ENCODE measurements at regions not wholly inside any gene's neighbourhood (a gene's known extent, or its start where the extent isn't known, plus 50 kb on each side); places are given as distances from the start of the nearest gene placed in this dataset.
"Not testable (repeated sequence)": the region's sequence is repeated elsewhere in the genome, so short reads cannot be mapped to it uniquely, and the experiment has no call there.

- no peak for DNase-seq (ENCODE audit: low read depth)
Measured at GRCh38 chr17:83018658-83019193, 60.7 kb upstream of the METRNL start.

GRCh38 chr17:83019376-83019775 is 60.0 kb upstream of the METRNL start:
- DNase-seq (ENCODE audit: low read depth), result no peak

GRCh38 chr17:83024218-83024971 is 55.0 kb upstream of the METRNL start:
- no peak for DNase-seq (ENCODE audit: low read depth)

DNA sequence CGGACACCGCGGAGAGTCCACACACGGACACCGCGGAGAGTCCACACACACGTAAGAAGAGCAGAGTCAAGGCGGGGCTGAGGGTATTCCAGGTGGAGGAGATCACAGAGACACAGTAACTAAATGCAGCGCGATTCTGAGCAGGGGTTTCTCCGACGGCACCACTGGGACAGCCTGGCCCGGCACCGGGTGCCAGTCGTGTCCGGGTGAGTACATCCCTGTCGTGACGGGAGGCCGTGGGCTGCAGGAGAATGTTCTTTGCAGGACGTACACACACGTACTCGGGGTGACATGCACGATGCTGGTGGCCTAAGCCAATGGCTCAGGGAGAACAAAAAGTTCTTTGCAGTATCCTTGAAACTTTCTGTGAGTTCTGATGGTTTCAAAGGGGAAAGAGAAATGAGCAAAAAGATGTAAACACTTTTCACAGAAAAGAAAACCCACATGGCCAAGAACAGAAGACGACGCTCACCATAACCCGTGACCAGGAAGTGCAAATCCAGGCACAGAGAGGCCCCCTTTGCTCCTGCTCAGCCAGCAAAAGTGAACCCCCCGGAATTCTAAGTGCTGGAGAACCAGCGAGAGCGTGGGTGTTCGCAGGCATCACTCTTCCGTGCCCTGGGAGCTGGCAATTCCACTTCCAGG is 53.7 kb upstream of the METRNL start:
- DNase-seq (ENCODE audit: low read depth), result no peak

GRCh38 chr17:83026311-83026811 is 53.0 kb upstream of the METRNL start:
- DNase-seq (ENCODE audit: low read depth), result no peak

- not testable (repeated sequence) for DNase-seq (ENCODE audit: low read depth)
Measured at GRCh38 chr17:83026921-83027320, 52.5 kb upstream of the METRNL start.

- no peak for DNase-seq (ENCODE audit: low read depth)
Measured at GRCh38 chr17:83028851-83029250, 50.6 kb upstream of the METRNL start.

- no peak for DNase-seq (ENCODE audit: low read depth)
Measured at GRCh38 chr17:83029571-83029970, 49.8 kb upstream of the METRNL start.
